Fibroblast of skin of scalp (primary cell): ENCODE measurements at regions not wholly inside any gene's neighbourhood (a gene's known extent, or its start where the extent isn't known, plus 50 kb on each side); places are given as distances from the start of the nearest gene placed in this dataset.

Experiments
- DNase-seq: peaks from one replicate; pipeline ENCODE4 v3.0.0-alpha.2; 2013

- no peak for DNase-seq
Measured at GRCh38 chr2:186187854-186188253, 298.2 kb upstream of the ZC3H15 start.

DNA sequence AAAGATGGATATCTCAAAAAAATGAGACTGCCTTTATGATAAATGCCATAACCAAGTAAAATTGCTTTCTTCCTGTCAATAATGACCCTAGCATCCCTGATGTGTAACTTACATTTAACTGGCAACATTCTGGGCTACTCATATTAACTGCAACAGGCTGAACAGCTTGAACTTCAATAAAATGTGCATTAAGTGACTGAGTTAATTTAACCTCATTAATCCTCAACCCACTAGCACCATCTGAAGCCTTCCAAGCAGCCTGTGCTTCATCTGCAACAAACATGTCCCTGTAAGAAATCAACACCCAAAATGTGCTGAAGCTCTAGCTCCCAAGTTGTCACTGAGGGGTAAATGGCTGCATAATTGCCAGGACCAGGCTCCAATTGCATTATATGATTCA is 296.2 kb upstream of the ZC3H15 start:
- DNase-seq, result no peak

- DNase-seq, result peak; percentile 9
Measured at GRCh38 chr2:186195696-186196095, 290.4 kb upstream of the ZC3H15 start.

DNA sequence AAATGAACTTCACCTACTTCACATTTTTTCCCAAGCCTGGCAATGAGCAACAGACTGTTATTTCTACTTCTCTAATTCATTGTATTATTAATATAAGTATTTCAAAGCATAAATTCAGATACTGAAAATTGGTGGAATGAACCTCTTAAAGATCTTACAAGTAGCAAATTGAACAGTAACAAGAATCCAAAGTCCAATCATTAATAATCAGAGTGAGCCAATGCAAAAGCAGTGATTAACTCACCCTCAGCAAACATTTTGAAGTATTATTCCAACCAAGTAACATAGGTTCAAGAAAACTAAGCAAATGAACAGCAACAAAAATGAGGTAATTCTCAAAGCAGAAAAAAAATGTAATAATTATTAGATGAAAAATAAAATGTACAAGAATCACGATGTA is 288.1 kb upstream of the ZC3H15 start:
- DNase-seq, result no peak

- no peak for DNase-seq
Measured at GRCh38 chr2:186199029-186199428, 287.0 kb upstream of the ZC3H15 start.

- no peak for DNase-seq
Measured at GRCh38 chr2:186201371-186201770, 284.7 kb upstream of the ZC3H15 start.

- DNase-seq, result no peak
Measured at GRCh38 chr2:186205254-186205911, 280.7 kb upstream of the ZC3H15 start.

DNA sequence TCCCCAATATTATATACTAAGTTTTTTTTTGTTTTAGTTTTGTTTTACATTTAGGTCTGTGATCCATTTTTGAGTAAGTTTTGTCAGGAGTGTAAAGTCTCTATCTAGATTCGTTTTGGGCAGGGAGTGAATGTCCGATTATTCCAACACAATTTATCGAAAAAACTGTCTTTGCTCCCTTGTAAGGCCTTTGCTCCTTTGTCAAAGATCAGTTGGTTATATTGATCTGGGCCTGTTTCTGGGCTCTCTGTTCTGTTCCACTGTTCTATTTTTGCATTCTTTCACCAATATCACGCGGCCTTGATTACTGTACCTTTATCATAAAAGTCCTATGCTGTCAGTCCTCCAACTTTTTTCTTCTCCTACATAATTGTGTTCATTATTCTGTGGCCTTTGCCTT is 276.5 kb upstream of the ZC3H15 start:
- DNase-seq, result no peak

DNA sequence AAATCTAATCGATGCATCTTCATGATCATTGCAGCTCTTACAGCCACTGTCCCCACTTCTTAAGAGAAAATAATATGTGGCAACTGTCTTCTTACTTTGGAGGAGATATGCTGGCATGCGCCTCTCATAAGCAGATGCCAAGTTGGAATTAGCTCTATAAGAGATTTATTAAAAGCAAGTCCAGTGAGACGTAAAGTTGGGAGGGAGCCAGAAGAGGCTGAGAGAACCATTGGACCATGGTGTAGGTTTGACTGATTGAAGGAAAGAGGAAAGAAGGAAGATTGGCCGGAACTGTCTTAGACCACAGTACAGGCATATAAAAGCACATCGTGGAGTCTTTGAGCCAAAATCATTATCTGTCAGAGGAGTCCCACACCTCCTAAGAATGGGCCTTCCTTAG is 265.7 kb upstream of the ZC3H15 start:
- DNase-seq, result no peak

DNA sequence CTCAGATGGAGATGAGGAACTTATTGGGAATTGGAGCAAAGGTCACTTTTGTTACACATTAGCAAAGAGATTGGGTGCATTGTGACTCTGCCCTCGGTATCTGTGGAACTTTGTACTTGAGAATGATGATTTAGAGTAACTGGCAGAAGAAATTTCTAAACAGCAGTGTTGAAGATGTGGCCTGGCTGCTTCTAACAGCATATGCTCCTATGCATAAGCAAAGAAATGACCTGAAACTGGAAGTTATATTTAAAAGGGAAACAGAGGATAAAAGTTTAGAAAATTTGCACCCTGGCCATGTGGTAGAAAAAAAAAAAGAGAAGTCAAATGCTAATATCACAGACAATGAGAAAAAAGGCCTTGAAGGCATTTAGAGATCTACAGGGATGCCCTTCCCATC is 256.8 kb upstream of the ZC3H15 start:
- DNase-seq, result no peak

DNA sequence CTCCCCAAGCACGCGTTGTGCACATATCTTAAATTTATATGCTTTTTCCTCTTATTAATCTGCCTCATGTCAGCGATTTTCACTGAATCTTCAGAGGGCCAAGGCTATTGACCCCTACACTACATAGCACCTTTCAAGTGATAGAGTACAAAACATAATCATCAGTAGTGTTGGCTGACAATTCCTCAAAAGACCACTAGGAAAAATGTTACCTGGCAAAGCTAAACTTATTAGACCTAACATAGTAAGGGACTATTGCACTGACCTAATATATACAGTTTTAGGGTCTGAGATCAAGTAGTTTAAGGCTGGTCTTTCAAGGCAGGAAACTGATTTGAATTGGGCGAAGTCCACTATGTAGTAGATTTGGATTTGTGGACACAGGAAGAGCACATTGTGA is 244.2 kb upstream of the ZC3H15 start:
- no peak for DNase-seq

- no peak for DNase-seq
Measured at GRCh38 chr2:186254759-186255158, 231.3 kb upstream of the ZC3H15 start.

DNA sequence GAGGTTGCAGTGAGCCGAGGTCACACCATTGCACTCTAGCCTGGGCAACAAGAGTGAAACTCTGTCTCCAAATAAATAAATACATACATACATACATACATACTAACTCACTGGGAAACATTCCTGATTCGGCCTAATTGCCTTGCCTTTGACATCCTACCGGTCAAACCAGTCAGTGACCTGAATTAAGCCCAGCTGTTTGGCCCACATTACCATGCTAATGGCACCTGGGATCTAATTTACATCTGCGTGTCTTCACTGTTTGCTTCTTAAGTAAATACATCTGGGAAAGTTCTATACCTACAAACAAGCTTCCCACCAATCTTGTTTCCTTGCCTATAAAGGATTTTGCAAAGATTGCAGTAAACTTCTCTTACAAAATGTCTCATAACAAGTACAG is 230.2 kb upstream of the ZC3H15 start:
- DNase-seq, result no peak

GRCh38 chr2:186256540-186256939 is 229.5 kb upstream of the ZC3H15 start:
- peak; percentile 59 for DNase-seq

DNA sequence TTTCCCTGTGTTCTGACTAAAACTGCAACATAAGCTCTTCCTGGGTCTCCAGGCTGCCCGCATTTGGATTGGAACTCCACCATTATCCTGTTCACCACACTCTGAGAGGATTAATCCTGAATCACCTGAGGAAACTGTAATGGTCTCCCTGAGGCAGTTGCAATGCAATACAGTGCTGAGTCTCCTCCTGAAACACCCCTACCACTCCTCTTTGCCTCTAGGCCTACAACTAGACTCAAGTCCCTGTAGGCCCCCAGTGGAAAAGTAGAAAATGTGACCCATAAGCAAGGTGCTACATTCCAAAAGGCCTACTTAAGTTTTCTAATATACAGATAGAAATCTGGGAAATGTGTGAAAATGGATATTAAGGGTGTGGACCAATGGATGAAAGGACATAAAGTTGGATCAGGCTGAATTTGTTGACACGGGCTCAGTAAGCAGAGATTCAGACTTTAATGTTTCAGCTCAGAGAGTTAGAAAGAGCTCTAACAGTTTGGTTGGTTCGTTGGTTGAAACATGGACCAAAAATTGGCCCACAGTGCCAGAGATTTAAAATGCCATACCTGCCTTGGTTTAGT is 222.3 kb upstream of the ZC3H15 start:
- DNase-seq, result no peak

DNA sequence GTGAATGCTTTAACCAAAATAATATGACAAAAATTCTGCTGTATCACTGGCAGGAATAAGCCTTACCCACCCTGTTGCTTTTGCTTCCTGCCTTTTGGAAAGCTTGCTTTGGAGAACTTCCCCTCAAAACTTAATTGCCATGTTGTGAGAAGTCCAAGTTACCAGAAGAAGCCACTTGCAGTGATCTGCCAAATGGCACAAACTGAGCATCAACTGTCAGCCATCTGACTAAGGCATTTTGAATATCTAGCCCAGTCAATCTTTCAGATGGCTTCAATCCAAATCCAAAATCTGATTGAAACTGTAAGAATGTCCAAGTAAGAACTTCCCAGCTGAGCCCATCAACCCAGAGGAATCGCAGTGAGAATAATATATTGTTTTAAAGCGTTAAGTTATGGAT is 216.5 kb upstream of the ZC3H15 start:
- no peak for DNase-seq

- DNase-seq, result no peak
Measured at GRCh38 chr2:186273953-186274352, 212.1 kb upstream of the ZC3H15 start.

- DNase-seq, result peak; percentile 78
Measured at GRCh38 chr2:186274936-186275575, 211.0 kb upstream of the ZC3H15 start.

DNA sequence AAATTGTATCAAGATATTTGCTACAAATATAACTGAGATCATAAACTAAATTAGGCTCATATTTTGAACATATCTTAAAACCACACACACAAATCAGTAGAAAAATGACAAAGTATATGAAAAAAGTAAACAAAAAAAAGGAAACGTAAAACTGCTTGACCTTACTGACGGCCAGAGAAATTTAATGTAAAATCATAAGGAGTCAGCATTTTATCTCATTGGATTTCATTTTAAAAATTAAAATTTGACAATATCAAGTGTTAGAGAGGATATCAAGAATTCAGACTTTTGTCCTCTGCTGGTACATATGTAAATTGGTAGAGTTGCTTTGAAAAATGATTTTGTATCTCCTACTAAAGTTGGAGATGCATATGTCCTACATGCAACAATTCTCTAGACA is 209.2 kb upstream of the ZC3H15 start:
- no peak for DNase-seq

DNA sequence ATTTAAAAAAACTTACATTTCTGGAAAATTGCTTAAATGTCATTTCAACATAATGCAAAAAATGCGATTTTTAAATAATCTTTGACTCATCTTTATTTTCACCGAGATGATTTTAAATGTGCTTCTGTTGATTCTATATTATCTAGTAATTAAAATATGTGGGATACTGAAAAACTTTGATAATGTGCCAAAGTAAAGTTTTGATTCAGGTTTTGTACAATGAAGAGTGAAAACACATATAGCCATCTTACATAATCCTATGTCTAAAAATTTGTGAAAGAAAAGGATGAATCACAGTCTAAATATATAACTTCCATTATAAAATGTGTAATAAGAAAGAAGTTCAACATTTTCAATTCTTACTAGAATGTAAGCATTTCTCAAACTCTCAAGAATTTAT is 204.3 kb upstream of the ZC3H15 start:
- peak; percentile 31 for DNase-seq

GRCh38 chr2:186294248-186294888 is 191.7 kb upstream of the ZC3H15 start:
- DNase-seq, result no peak

DNA sequence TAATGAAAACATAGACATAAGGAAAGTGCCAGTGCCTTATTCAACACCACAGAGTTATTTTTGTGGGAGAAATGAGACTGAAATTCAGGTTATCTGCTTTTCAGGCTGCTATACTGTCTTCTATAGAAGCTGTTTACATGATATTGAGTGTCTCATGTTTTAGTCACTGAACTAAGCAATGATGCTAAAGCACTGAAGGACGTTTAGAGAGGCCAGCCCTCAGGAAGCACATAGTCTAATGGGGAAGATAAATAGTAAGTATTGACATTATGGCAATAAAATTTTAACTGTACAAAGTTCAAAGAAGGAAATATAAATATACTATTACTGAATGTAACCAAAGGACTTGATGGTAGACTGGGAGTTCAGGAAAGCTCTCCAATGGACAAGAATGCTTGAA is 186.4 kb upstream of the ZC3H15 start:
- DNase-seq, result no peak

GRCh38 chr2:186302263-186302662 is 183.8 kb upstream of the ZC3H15 start:
- DNase-seq, result no peak

DNA sequence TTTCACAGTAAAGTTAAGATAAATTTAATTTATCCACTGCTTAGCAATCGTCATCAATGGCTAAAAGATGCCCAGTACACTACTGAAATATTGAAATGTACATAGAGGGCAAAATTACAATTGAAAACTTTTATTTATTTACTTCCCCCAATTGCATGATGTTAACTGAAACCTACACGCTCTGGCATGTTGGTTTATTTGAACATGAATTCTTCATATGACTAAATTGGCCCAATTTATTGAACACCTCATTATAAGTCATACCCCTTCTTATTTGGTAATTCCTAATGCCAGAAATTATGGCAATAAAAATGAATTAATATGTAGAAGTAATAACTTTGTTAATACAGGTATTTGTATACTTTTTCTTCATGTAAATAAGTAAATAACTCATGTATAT is 183.0 kb upstream of the ZC3H15 start:
- no peak for DNase-seq
